ENCODE measurements at regions not wholly inside any gene's neighbourhood (a gene's known extent, or its start where the extent isn't known, plus 50 kb on each side); places are given as distances from the start of the nearest gene placed in this dataset.
"Not testable (repeated sequence)": the region's sequence is repeated elsewhere in the genome, so short reads cannot be mapped to it uniquely, and the experiment has no call there.

- Histone ChIP-seq H2AK5ac (ENCODE audit: low read length) (no peak overlapping the region), H3K23ac (ENCODE audit: low read length) (no peak overlapping the region), H3K4me1 (ENCODE audit: control insufficient read depth, low read depth, low read length) (no peaks in the 10 kb centered on the region), H3K9ac (ENCODE audit: low read length) (no peak overlapping the region), H3K79me2 (ENCODE audit: control insufficient read depth, insufficient read depth, low read length) (no peaks in the 10 kb centered on the region), H4K8ac (ENCODE audit: low read depth, low read length) (no peak overlapping the region), H2BK5ac (ENCODE audit: low read length) (no peak overlapping the region), H3K4me2 (ENCODE audit: low read length) (no peak overlapping the region), H4K5ac (ENCODE audit: low read length) (no peak overlapping the region), H3K56ac (ENCODE audit: low read length) (no peak overlapping the region), H2BK120ac (ENCODE audit: low read depth, low read length) (no peak overlapping the region), H2BK15ac (replicated peaks; ENCODE audit: low read depth) (no peak overlapping the region), H3K79me1 (ENCODE audit: low read length) (no peaks in the 10 kb centered on the region), H3K18ac (ENCODE audit: low read length) (no peak overlapping the region), H3K27ac (ENCODE audit: low read depth, low read length) (no peak overlapping the region), H3K36me3 (ENCODE audit: control insufficient read depth, insufficient read depth, low read length) (no peaks in the 10 kb centered on the region), H3K27me3 (ENCODE audit: insufficient read depth, low read length, poor library complexity) (no peaks in the 10 kb centered on the region), H3K4ac (ENCODE audit: low read depth, low read length) (no peak overlapping the region), H3K4me3 (ENCODE audit: low read length) (no peak overlapping the region)
- whole genome bisulfite sequencing (ENCODE audit: extremely low coverage, insufficient coverage, low lambda C conversion rate) = no CpG with 5 or more reads among the region's 1 CpG
- no peak for DNase-seq
Measured at GRCh38 chr7:51444936-51445335, 128.3 kb upstream of the COBL start.

DNA sequence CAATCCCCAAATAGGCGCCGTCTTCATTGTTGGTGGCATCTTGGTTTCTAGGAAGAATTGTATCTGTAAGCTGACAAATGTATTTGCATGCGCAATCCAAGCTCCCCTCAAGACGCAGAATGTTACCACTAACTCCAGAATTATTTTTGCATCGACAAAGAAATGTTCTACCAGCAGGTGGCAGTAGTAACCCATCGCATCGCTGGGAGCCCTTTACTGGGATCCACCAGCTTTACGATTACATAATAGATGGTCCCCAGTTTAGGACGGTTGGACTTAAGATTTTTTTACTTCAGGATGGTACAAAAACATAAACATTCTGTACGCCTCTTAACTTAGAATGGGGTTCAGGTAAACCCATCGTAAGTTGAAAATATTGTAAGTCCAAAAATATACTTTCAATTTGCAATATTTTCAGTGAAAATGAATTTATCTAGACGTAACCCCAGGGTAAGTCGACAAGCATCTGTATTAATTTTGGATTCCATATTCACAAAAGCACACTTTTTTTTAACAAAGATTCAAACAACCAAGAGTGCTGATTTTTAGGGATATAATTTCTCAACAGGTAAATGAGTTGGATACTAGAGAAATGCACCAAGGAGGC, 114.0 kb upstream of the COBL start:
- no peak overlapping the region for H2BK120ac ChIP-seq (ENCODE audit: low read depth, low read length)
- H3K18ac ChIP-seq (ENCODE audit: low read length) = no peak overlapping the region
- no peak overlapping the region for H4K8ac ChIP-seq (ENCODE audit: low read depth, low read length)
- no peak overlapping the region for H3K4me3 ChIP-seq (ENCODE audit: low read length)
- no peak overlapping the region for H3K23ac ChIP-seq (ENCODE audit: low read length)
- peak; percentile 56 for DNase-seq
- no peaks in the 10 kb centered on the region for H3K27me3 ChIP-seq (ENCODE audit: insufficient read depth, low read length, poor library complexity)
- H3K9ac ChIP-seq (ENCODE audit: low read length) = no peak overlapping the region
- no peak overlapping the region for H3K27ac ChIP-seq (ENCODE audit: low read depth, low read length)
- H3K4ac ChIP-seq (ENCODE audit: low read depth, low read length) = no peak overlapping the region
- H3K79me2 ChIP-seq (ENCODE audit: control insufficient read depth, insufficient read depth, low read length) = no peaks in the 10 kb centered on the region
- no peak overlapping the region for H2AK5ac ChIP-seq (ENCODE audit: low read length)
- no peak overlapping the region for H3K56ac ChIP-seq (ENCODE audit: low read length)
- H4K5ac ChIP-seq (ENCODE audit: low read length) = no peak overlapping the region
- WGBS (ENCODE audit: extremely low coverage, insufficient coverage, low lambda C conversion rate) = no CpG with 5 or more reads among the region's 13 CpGs
- no peaks in the 10 kb centered on the region for H3K79me1 ChIP-seq (ENCODE audit: low read length)
- no peaks in the 10 kb centered on the region for H3K4me1 ChIP-seq (ENCODE audit: control insufficient read depth, low read depth, low read length)
- H2BK15ac ChIP-seq (replicated peaks; ENCODE audit: low read depth) = no peak overlapping the region
- H2BK5ac ChIP-seq (ENCODE audit: low read length) = no peak overlapping the region
- no peaks in the 10 kb centered on the region for H3K36me3 ChIP-seq (ENCODE audit: control insufficient read depth, insufficient read depth, low read length)
- no peak overlapping the region for H3K4me2 ChIP-seq (ENCODE audit: low read length)

- Histone ChIP-seq H4K5ac (ENCODE audit: low read length) (no peak overlapping the region), H3K36me3 (ENCODE audit: control insufficient read depth, insufficient read depth, low read length) (no peaks in the 10 kb centered on the region), H3K56ac (ENCODE audit: low read length) (no peak overlapping the region), H4K8ac (ENCODE audit: low read depth, low read length) (no peak overlapping the region), H3K23ac (ENCODE audit: low read length) (no peak overlapping the region), H3K18ac (ENCODE audit: low read length) (no peak overlapping the region), H3K4me1 (ENCODE audit: control insufficient read depth, low read depth, low read length) (no peaks in the 10 kb centered on the region), H3K9ac (ENCODE audit: low read length) (no peak overlapping the region), H3K27me3 (ENCODE audit: insufficient read depth, low read length, poor library complexity) (no peaks in the 10 kb centered on the region), H3K79me1 (ENCODE audit: low read length) (no peaks in the 10 kb centered on the region), H2BK15ac (replicated peaks; ENCODE audit: low read depth) (no peak overlapping the region), H3K4me3 (ENCODE audit: low read length) (no peak overlapping the region), H3K79me2 (ENCODE audit: control insufficient read depth, insufficient read depth, low read length) (no peaks in the 10 kb centered on the region), H3K4ac (ENCODE audit: low read depth, low read length) (no peak overlapping the region), H2BK120ac (ENCODE audit: low read depth, low read length) (no peak overlapping the region), H2BK5ac (ENCODE audit: low read length) (no peak overlapping the region), H3K27ac (ENCODE audit: low read depth, low read length) (no peak overlapping the region), H3K4me2 (ENCODE audit: low read length) (no peak overlapping the region), H2AK5ac (ENCODE audit: low read length) (no peak overlapping the region)
- peak; percentile 43 for DNase-seq
- WGBS (ENCODE audit: extremely low coverage, insufficient coverage, low lambda C conversion rate) = no CpG with 5 or more reads among the region's 8 CpGs
Measured at GRCh38 chr7:51428217-51428887, 111.7 kb upstream of the COBL start.

DNA sequence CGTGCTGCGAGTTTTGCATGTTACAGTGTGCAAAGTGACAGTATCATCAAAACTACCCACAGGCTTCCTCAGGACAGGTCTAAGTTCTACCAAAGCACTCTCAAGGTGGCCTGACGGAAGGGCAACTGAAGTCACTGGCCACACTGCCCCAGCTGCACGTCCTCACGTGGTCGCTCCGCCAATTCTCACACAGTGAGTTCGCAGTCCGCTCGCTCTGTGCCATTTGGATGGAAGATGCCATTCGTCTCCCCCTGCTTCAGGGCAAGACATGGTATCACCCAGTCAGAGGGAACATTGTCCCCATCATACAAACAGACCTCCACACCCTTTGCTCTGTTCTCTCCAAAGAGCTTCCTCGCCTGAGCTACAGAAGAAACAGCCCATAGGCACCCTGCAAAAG, 109.6 kb upstream of the COBL start:
- H3K56ac ChIP-seq (ENCODE audit: low read length) = no peak overlapping the region
- H4K8ac ChIP-seq (ENCODE audit: low read depth, low read length) = no peak overlapping the region
- DNase-seq = no peak
- no peak overlapping the region for H3K18ac ChIP-seq (ENCODE audit: low read length)
- H3K4me1 ChIP-seq (ENCODE audit: control insufficient read depth, low read depth, low read length) = no peaks in the 10 kb centered on the region
- H2BK120ac ChIP-seq (ENCODE audit: low read depth, low read length) = no peak overlapping the region
- no peak overlapping the region for H2BK15ac ChIP-seq (replicated peaks; ENCODE audit: low read depth)
- H3K79me2 ChIP-seq (ENCODE audit: control insufficient read depth, insufficient read depth, low read length) = no peaks in the 10 kb centered on the region
- H3K4me2 ChIP-seq (ENCODE audit: low read length) = no peak overlapping the region
- no peak overlapping the region for H4K5ac ChIP-seq (ENCODE audit: low read length)
- no peak overlapping the region for H3K4me3 ChIP-seq (ENCODE audit: low read length)
- H3K23ac ChIP-seq (ENCODE audit: low read length) = no peak overlapping the region
- H3K79me1 ChIP-seq (ENCODE audit: low read length) = no peaks in the 10 kb centered on the region
- no CpG with 5 or more reads among the region's 12 CpGs for WGBS (ENCODE audit: extremely low coverage, insufficient coverage, low lambda C conversion rate)
- no peak overlapping the region for H3K4ac ChIP-seq (ENCODE audit: low read depth, low read length)
- H3K27me3 ChIP-seq (ENCODE audit: insufficient read depth, low read length, poor library complexity) = no peaks in the 10 kb centered on the region
- H2AK5ac ChIP-seq (ENCODE audit: low read length) = no peak overlapping the region
- no peaks in the 10 kb centered on the region for H3K36me3 ChIP-seq (ENCODE audit: control insufficient read depth, insufficient read depth, low read length)
- no peak overlapping the region for H3K9ac ChIP-seq (ENCODE audit: low read length)
- H3K27ac ChIP-seq (ENCODE audit: low read depth, low read length) = no peak overlapping the region
- H2BK5ac ChIP-seq (ENCODE audit: low read length) = no peak overlapping the region

GRCh38 chr7:51409934-51410333, 93.3 kb upstream of the COBL start:
- H3K79me1 ChIP-seq (ENCODE audit: low read length); H3K36me3 ChIP-seq (ENCODE audit: control insufficient read depth, insufficient read depth, low read length); H4K8ac ChIP-seq (ENCODE audit: low read depth, low read length); H3K4ac ChIP-seq (ENCODE audit: low read depth, low read length); H3K4me3 ChIP-seq (ENCODE audit: low read length); H2AK5ac ChIP-seq (ENCODE audit: low read length); H4K5ac ChIP-seq (ENCODE audit: low read length); H3K56ac ChIP-seq (ENCODE audit: low read length); H2BK120ac ChIP-seq (ENCODE audit: low read depth, low read length); H3K23ac ChIP-seq (ENCODE audit: low read length); H3K27ac ChIP-seq (ENCODE audit: low read depth, low read length); H3K4me1 ChIP-seq (ENCODE audit: control insufficient read depth, low read depth, low read length); H3K9ac ChIP-seq (ENCODE audit: low read length); H3K79me2 ChIP-seq (ENCODE audit: control insufficient read depth, insufficient read depth, low read length); H2BK5ac ChIP-seq (ENCODE audit: low read length); H3K27me3 ChIP-seq (ENCODE audit: insufficient read depth, low read length, poor library complexity); H3K4me2 ChIP-seq (ENCODE audit: low read length); DNase-seq; H2BK15ac ChIP-seq (replicated peaks; ENCODE audit: low read depth); H3K18ac ChIP-seq (ENCODE audit: low read length): not testable (repeated sequence)
- WGBS (ENCODE audit: extremely low coverage, insufficient coverage, low lambda C conversion rate) = no CpG with 5 or more reads among the region's 3 CpGs

- not testable (repeated sequence) for H3K9ac ChIP-seq (ENCODE audit: low read length); H2BK15ac ChIP-seq (replicated peaks; ENCODE audit: low read depth); H3K36me3 ChIP-seq (ENCODE audit: control insufficient read depth, insufficient read depth, low read length); H4K5ac ChIP-seq (ENCODE audit: low read length); H3K4me3 ChIP-seq (ENCODE audit: low read length); H3K56ac ChIP-seq (ENCODE audit: low read length); H2BK5ac ChIP-seq (ENCODE audit: low read length); H3K18ac ChIP-seq (ENCODE audit: low read length); H3K4ac ChIP-seq (ENCODE audit: low read depth, low read length); H3K23ac ChIP-seq (ENCODE audit: low read length); H3K27ac ChIP-seq (ENCODE audit: low read depth, low read length); H4K8ac ChIP-seq (ENCODE audit: low read depth, low read length); H2BK120ac ChIP-seq (ENCODE audit: low read depth, low read length); H3K4me1 ChIP-seq (ENCODE audit: control insufficient read depth, low read depth, low read length); H2AK5ac ChIP-seq (ENCODE audit: low read length); H3K79me2 ChIP-seq (ENCODE audit: control insufficient read depth, insufficient read depth, low read length); H3K4me2 ChIP-seq (ENCODE audit: low read length); H3K27me3 ChIP-seq (ENCODE audit: insufficient read depth, low read length, poor library complexity); H3K79me1 ChIP-seq (ENCODE audit: low read length)
- peak; percentile 14 for DNase-seq
- no CpG with 5 or more reads among the region's 3 CpGs for WGBS (ENCODE audit: extremely low coverage, insufficient coverage, low lambda C conversion rate)
Measured at GRCh38 chr7:51397608-51398007, 81.0 kb upstream of the COBL start.
